Mucosa of gallbladder (tissue), 1 donor: ENCODE measurements at regions not wholly inside any gene's neighbourhood (a gene's known extent, or its start where the extent isn't known, plus 50 kb on each side); places are given as distances from the start of the nearest gene placed in this dataset.

Source experiments
- DNase-seq: peaks from one replicate; pipeline ENCODE4 v3.0.0-alpha.2; 2020; ENCODE audit warnings: low spot score
- donor health status: DM: no; HTN: no; CAD: no.

DNA sequence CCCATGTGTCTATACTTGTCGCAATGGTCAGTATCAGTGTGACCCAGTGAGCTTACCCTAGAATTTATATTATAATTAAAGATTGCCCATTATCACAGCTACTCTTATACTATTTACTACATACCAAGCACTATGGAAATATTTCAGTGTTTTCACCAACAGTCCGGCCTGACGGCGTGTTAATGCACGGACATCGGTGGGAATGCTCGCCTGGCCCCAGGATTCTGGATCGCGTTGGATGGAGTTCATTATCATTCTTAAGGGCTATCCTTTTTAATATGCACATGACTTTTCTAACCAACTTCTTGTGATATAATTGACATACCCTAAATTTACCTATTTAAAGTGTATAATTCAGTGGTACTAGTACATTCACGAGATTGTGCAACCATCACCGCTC is 51.8 kb upstream of the AFDN start:
- DNase-seq = no peak

DNA sequence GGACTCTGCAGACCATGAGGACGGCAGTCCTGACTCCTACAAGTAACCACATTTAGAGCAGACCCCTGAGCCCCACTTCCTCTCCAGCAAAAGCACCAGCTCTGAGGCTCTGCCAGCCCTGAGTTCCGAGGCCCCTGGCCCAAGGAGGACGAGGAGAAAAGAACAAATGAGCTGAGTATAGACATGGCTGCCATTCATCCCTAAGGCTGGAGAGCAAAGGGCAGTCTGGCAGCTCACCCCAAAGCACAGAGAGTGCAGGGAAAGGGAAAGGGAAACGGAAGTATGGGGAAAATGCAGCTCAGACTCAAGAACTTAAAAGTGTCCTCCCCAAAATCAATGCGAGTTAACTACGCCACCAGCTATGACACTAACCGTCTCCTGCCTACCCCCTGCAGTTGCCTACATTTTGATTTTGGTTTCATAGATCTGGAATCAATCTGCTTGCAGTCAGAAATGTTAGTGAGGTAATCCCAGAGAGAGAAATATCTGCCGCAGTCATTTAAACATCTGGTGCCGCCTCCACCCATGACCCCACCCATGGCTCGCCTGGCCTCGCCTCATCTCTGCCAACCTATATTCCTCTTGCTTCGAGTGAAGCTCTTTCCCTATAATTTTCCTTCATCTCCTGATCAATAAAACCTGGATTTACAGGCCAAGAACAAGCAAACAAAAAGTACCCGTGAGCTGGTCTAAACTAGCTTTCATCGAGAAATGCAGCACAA is 49.6 kb upstream of the AFDN start:
- no peak for DNase-seq
